Pons (tissue), 1 donor: ENCODE measurements at regions not wholly inside any gene's neighbourhood (a gene's known extent, or its start where the extent isn't known, plus 50 kb on each side); places are given as distances from the start of the nearest gene placed in this dataset.
"Not testable (repeated sequence)": the region's sequence is repeated elsewhere in the genome, so short reads cannot be mapped to it uniquely, and the experiment has no call there.

Source experiments
- DNase-seq: peaks from one replicate; pipeline ENCODE4 v3.0.0-alpha.2; 2016; ENCODE audit warnings: low spot score

GRCh38 chr6:134605034-134605433 lies 287.1 kb upstream of the SGK1 start:
- DNase-seq, result no peak

GRCh38 chr6:134604014-134604676 lies 286.2 kb upstream of the SGK1 start:
- DNase-seq, result no peak

- no peak for DNase-seq
Observed at GRCh38 chr6:134603561-134603960, 285.6 kb upstream of the SGK1 start.

GRCh38 chr6:134602123-134602522 lies 284.2 kb upstream of the SGK1 start:
- no peak for DNase-seq

DNA sequence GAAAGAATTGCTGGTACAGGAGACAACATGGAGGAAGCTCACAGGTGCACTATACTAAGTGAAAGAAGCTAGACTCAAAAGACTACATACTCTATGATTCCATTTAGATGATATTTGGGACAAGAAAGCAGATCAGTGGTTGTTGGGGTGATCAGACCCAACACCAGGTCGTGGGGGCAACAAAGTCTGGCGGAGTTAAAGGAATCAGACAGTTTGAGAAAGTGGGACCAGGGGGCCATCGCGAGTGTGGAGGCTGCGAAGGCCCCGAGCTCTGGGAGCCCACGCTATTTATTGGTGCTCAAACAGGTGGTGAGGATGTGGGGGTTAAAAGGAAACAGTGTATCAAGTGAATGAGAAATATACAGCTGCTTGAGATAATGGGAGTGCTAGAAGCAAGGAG lies 282.8 kb upstream of the SGK1 start:
- DNase-seq, result no peak

GRCh38 chr6:134599079-134599478 lies 281.2 kb upstream of the SGK1 start:
- DNase-seq, result no peak

- no peak for DNase-seq
Observed at GRCh38 chr6:134596191-134596590, 278.3 kb upstream of the SGK1 start.

- DNase-seq, result no peak
Observed at GRCh38 chr6:134594881-134595280, 277.0 kb upstream of the SGK1 start.

GRCh38 chr6:134593887-134594286 lies 276.0 kb upstream of the SGK1 start:
- DNase-seq, result peak; percentile 96

- no peak for DNase-seq
Observed at GRCh38 chr6:134593442-134593841, 275.5 kb upstream of the SGK1 start.

- no peak for DNase-seq
Observed at GRCh38 chr6:134593024-134593423, 275.1 kb upstream of the SGK1 start.

DNA sequence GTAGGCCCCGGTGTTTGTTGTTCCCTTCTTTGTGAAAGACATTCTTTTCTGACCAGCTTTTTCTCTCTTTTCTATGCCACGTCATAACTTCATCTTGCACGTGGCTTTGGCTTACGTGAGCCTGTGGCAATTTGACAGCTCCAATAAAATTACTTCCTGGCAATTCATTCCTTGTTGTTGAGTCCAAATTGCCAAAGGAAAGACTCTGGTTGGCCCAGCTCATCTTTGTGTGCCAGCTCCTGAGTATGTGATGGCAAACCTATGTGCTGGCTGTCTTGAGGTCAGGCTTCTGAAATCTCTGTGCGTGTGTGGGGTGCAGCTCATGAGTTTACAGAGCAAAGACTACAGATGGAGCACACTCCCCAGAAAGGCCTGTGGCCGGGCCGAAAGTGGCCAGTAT lies 272.5 kb upstream of the SGK1 start:
- no peak for DNase-seq

- no peak for DNase-seq
Observed at GRCh38 chr6:134590004-134590403, 272.1 kb upstream of the SGK1 start.

GRCh38 chr6:134589512-134589911 lies 271.6 kb upstream of the SGK1 start:
- no peak for DNase-seq

GRCh38 chr6:134588267-134588666 lies 270.4 kb upstream of the SGK1 start:
- DNase-seq, result no peak

- no peak for DNase-seq
Observed at GRCh38 chr6:134585517-134585873, 267.6 kb upstream of the SGK1 start.

GRCh38 chr6:134584847-134585516 lies 267.1 kb upstream of the SGK1 start:
- DNase-seq, result peak; percentile 62

- no peak for DNase-seq
Observed at GRCh38 chr6:134577998-134578397, 260.1 kb upstream of the SGK1 start.

GRCh38 chr6:134575221-134575620 lies 257.3 kb upstream of the SGK1 start:
- no peak for DNase-seq

DNA sequence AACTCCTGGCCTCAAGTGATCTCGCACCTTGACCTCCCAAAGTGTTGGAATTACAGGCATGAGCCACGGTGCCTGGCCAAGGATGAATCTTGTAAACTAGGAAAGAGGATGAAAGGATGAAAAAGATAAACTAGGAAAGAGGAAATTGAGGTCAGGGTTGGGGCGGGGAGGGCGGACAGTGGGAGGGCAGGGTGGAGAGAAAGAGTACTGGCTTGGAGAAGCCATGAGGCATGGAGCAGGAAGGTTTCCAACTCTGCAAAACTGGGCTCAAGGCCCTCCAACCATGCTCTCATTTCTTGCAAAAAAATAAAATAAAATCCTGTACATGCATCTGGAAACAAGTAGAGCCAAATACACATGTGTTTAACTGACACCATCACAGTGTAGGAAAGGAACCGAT lies 256.6 kb upstream of the SGK1 start:
- no peak for DNase-seq

GRCh38 chr6:134569996-134570395 lies 252.1 kb upstream of the SGK1 start:
- not testable (repeated sequence) for DNase-seq

DNA sequence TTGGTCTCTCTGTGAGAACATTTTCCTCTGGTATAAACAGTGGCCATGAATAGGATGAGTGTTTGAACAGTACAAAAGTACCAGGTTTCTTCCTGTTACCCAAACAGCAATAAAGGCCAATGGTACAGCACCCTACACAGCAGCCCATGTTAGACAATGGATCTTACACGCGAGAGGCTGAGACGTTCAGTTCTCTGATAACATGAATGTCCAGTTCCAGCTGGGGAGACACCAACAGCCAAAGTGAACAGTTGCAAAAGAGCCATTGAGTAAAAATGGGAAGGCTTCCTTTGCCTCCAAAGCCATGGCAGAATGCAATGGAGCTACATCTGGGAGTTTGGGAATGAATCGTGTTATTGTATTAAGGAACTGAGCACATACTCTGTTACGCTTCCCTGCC lies 246.8 kb upstream of the SGK1 start:
- peak; percentile 100 for DNase-seq

- DNase-seq, result no peak
Observed at GRCh38 chr6:134560019-134560418, 242.1 kb upstream of the SGK1 start.

DNA sequence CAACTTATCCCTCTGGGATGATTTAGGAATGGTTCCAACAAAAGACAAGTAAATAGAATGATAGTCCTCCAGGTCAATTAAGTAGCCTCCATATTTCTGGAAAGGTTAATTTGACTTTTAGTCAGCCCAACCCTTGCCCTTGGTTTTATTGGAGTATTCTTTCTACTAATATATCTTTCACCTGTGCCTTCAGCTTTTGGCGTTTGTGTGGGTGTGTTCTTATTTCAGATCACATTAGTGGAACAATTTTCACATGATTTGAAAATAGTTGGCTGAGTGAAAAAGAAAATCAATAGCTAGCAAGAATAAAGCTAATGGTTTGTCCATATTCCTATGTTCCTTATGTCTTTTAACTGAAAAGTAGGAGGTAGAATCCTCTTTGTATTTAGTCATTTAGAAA lies 239.6 kb upstream of the SGK1 start:
- DNase-seq, result no peak
